ENCODE measurements at regions not wholly inside any gene's neighbourhood (a gene's known extent, or its start where the extent isn't known, plus 50 kb on each side); places are given as distances from the start of the nearest gene placed in this dataset.

DNA sequence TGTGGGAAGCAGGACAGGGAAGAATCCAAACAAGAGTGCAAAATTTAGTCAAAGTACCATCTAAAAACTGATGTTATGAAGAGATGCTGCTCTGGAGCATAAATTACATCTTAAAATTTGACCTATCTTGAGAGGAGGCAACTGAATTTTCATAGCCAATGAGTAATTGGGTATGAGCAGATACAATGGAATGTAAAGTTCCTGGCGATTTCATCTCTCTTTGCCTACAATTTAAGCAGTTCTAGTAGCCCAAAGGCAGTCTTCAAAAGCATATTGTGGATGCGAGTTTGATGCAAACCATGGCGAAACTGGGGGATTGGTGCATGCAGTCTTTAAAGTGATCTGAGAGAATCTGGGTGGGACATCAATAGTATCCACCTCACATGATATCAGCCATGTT lies 1265.9 kb downstream of the BRINP3 start:
- H3K9ac ChIP-seq (ENCODE audit: low read length) = no peak overlapping the region
- no peak overlapping the region for H3K4me2 ChIP-seq (ENCODE audit: low read length)
- no peaks in the 10 kb centered on the region for H3K36me3 ChIP-seq (ENCODE audit: insufficient read depth, low read length)
- no peaks in the 10 kb centered on the region for H4K20me1 ChIP-seq (ENCODE audit: insufficient read depth, low read length)
- H3K27ac ChIP-seq (ENCODE audit: low read depth, low read length, poor library complexity, severe bottlenecking) = no peak overlapping the region
- H3K9me3 ChIP-seq (ENCODE audit: low read length) = no peaks in the 10 kb centered on the region
- no peaks in the 10 kb centered on the region for H3K9me2 ChIP-seq (ENCODE audit: low read depth, low read length)
- H2AFZ ChIP-seq (ENCODE audit: low read length) = no peak overlapping the region
- no peaks in the 10 kb centered on the region for H3K79me2 ChIP-seq (ENCODE audit: insufficient read depth, low read length)
- H3F3A ChIP-seq (ENCODE audit: insufficient read depth, low read length) = no peaks in the 10 kb centered on the region
- H3K4me1 ChIP-seq (ENCODE audit: insufficient read depth, low read length, severe bottlenecking) = no peaks in the 10 kb centered on the region
- no peak overlapping the region for H3K4me3 ChIP-seq (ENCODE audit: low read depth, low read length, poor library complexity, severe bottlenecking)
- H3K27me3 ChIP-seq (ENCODE audit: insufficient read depth, low read length) = no peaks in the 10 kb centered on the region
- no peak for TF ChIP-seq EZH2 (IDR thresholded peaks at IDR 0.05; ENCODE audit: borderline replicate concordance, low read length)
- TF ChIP-seq, protein P1, sequence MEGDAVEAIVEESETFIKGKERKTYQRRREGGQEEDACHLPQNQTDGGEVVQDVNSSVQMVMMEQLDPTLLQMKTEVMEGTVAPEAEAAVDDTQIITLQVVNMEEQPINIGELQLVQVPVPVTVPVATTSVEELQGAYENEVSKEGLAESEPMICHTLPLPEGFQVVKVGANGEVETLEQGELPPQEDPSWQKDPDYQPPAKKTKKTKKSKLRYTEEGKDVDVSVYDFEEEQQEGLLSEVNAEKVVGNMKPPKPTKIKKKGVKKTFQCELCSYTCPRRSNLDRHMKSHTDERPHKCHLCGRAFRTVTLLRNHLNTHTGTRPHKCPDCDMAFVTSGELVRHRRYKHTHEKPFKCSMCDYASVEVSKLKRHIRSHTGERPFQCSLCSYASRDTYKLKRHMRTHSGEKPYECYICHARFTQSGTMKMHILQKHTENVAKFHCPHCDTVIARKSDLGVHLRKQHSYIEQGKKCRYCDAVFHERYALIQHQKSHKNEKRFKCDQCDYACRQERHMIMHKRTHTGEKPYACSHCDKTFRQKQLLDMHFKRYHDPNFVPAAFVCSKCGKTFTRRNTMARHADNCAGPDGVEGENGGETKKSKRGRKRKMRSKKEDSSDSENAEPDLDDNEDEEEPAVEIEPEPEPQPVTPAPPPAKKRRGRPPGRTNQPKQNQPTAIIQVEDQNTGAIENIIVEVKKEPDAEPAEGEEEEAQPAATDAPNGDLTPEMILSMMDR (IDR thresholded peaks at IDR 0.05; ENCODE audit: low read length) = no peak

DNA sequence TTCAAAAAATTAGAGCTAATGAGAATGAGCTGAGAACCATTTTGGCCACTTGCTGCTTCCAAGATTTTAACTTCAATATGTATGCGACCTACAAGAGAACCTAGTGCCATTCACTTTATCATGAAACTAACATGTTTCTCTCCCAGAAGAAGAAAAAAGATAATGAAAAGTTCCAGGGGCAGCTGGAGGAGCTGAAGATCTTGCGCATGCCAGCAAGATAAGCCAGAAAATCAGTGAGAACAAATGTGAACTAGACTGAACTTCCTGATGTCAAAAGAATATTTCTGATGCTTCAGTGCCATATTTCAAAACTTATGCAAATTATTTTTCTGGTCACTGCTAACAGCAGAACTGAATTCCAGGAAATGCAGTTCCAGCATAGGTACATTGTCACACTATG lies 1265.1 kb downstream of the BRINP3 start:
- no peaks in the 10 kb centered on the region for H4K20me1 ChIP-seq (ENCODE audit: insufficient read depth, low read length)
- no peak overlapping the region for H3K4me3 ChIP-seq (ENCODE audit: low read depth, low read length, poor library complexity, severe bottlenecking)
- H3K9ac ChIP-seq (ENCODE audit: low read length) = no peak overlapping the region
- no peaks in the 10 kb centered on the region for H3K4me1 ChIP-seq (ENCODE audit: insufficient read depth, low read length, severe bottlenecking)
- TF ChIP-seq, protein P1 (IDR thresholded peaks at IDR 0.05; ENCODE audit: low read length) = no peak
- TF ChIP-seq EZH2 (IDR thresholded peaks at IDR 0.05; ENCODE audit: borderline replicate concordance, low read length) = no peak
- H3K79me2 ChIP-seq (ENCODE audit: insufficient read depth, low read length) = no peaks in the 10 kb centered on the region
- no peaks in the 10 kb centered on the region for H3K36me3 ChIP-seq (ENCODE audit: insufficient read depth, low read length)
- H3K27ac ChIP-seq (ENCODE audit: low read depth, low read length, poor library complexity, severe bottlenecking) = no peak overlapping the region
- H3K9me2 ChIP-seq (ENCODE audit: low read depth, low read length) = no peaks in the 10 kb centered on the region
- H2AFZ ChIP-seq (ENCODE audit: low read length) = no peak overlapping the region
- no peaks in the 10 kb centered on the region for H3K27me3 ChIP-seq (ENCODE audit: insufficient read depth, low read length)
- H3K9me3 ChIP-seq (ENCODE audit: low read length) = no peaks in the 10 kb centered on the region
- no peaks in the 10 kb centered on the region for H3F3A ChIP-seq (ENCODE audit: insufficient read depth, low read length)
- no peak overlapping the region for H3K4me2 ChIP-seq (ENCODE audit: low read length)

DNA sequence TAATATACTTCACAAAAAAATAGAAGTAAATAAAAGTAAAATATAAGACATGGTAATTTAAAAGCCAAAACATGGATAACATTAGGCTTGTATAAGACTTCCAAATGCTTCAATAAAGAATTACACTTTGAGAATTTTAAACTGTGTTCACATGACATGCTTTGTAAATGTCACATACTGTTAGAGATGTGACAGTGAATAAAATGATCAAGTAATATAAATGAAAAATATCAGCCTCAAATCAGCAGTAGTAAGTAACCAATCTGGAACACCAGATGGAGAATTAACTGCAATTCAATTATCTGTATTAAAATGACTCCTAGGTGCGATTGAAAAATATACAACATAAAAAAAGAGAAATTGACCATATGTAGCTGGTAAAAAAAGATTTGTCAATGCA lies 1260.8 kb downstream of the BRINP3 start:
- Histone ChIP-seq H3K9ac (ENCODE audit: low read length) (no peak overlapping the region), H3F3A (ENCODE audit: insufficient read depth, low read length) (no peaks in the 10 kb centered on the region), H3K79me2 (ENCODE audit: insufficient read depth, low read length) (no peaks in the 10 kb centered on the region), H3K9me3 (ENCODE audit: low read length) (no peaks in the 10 kb centered on the region), H3K4me2 (ENCODE audit: low read length) (no peak overlapping the region), H3K27ac (ENCODE audit: low read depth, low read length, poor library complexity, severe bottlenecking) (no peak overlapping the region), H2AFZ (ENCODE audit: low read length) (no peak overlapping the region), H4K20me1 (ENCODE audit: insufficient read depth, low read length) (no peaks in the 10 kb centered on the region), H3K4me1 (ENCODE audit: insufficient read depth, low read length, severe bottlenecking) (no peaks in the 10 kb centered on the region), H3K9me2 (ENCODE audit: low read depth, low read length) (no peaks in the 10 kb centered on the region), H3K36me3 (ENCODE audit: insufficient read depth, low read length) (no peaks in the 10 kb centered on the region), H3K4me3 (ENCODE audit: low read depth, low read length, poor library complexity, severe bottlenecking) (no peak overlapping the region), H3K27me3 (ENCODE audit: insufficient read depth, low read length) (no peaks in the 10 kb centered on the region)
- TF ChIP-seq EZH2 (IDR thresholded peaks at IDR 0.05; ENCODE audit: borderline replicate concordance, low read length) = no peak
- TF ChIP-seq, protein P1 (IDR thresholded peaks at IDR 0.05; ENCODE audit: low read length) = no peak
